MM.1S (cell line): ENCODE measurements at regions not wholly inside any gene's neighbourhood (a gene's known extent, or its start where the extent isn't known, plus 50 kb on each side); places are given as distances from the start of the nearest gene placed in this dataset.

ENCODE experiments used
- CTCF ChIP-seq: fragments of 300-600 bp; sonication (generic); IDR thresholded peaks from 2 replicates; pipeline ENCODE4 v1.5.1; 2016; ENCODE audit warnings: antibody characterized with exemption, low read length, mixed read lengths
- EZH2 ChIP-seq: fragments of 300-600 bp; sonication (generic); optimal IDR thresholded peaks from 2 replicates; pipeline ENCODE3; 2017; ENCODE audit warnings: low read depth, mild to moderate bottlenecking, antibody characterized with exemption, low read length, mixed read lengths
- EZH2phosphoT487 ChIP-seq: fragments of 300-600 bp; sonication (generic); IDR thresholded peaks from 2 replicates; pipeline ENCODE4 v1.6.1; 2018; ENCODE audit warnings: antibody characterized with exemption, low read length

- TF ChIP-seq CTCF (no peak), EZH2 (no peak), EZH2phosphoT487 (no peak)
Measured at GRCh38 chr12:24047326-24047725, 97.9 kb upstream of the SOX5 start.
